GM19397 (cell line): ENCODE measurements at regions not wholly inside any gene's neighbourhood (a gene's known extent, or its start where the extent isn't known, plus 50 kb on each side); places are given as distances from the start of the nearest gene placed in this dataset.

Experiments
- ATAC-seq: cut with Tn5 transposase; IDR thresholded peaks from one replicate; pipeline ENCODE4 v1.9.1; 2021; ENCODE audit warnings: mild to moderate bottlenecking, moderate library complexity; ENCODE audit not compliant: unreplicated experiment

DNA sequence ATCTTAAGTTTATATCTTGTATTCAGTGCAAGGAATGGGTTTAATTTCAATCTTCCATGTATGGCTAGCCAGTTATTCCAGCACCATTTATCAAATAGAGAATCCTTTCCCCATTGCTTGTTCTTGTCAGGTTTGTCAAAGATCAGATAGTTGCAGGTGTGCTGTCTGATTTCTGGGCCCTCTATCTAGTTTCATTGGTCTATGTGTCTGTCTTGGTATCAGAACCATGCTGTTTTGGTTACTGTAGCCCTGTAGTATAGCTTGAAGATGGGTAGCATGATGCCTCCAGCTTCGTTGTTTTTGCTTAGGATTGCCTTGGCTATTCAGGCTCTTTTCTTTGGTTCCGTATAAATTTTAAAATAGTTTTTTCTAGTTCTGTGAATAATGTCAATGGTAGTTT, 200.0 kb downstream of the MANEA start:
- no peak for ATAC-seq

GRCh38 chr6:95780037-95780436, 202.7 kb downstream of the MANEA start:
- ATAC-seq: no peak

- ATAC-seq: no peak
Measured at GRCh38 chr6:95784019-95784418, 206.7 kb downstream of the MANEA start.

DNA sequence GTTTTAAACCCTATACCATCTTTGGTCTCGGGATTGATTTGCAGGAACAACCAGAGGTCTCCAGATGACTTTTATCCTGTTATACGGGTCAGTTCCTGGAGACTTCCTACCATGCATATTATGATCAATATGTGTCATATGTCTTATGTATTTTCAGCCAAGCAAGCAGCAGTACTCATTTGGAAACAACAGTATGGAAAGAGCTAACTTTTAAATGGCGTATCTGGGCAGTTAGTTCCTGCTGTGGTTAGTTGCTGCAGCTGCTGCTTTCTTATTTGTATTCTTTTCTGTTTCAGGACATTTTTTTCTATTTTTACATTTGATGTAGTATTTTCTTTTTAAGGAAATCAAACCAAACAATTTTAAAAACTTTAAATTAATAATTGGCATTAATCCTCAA, 207.5 kb downstream of the MANEA start:
- no peak for ATAC-seq

DNA sequence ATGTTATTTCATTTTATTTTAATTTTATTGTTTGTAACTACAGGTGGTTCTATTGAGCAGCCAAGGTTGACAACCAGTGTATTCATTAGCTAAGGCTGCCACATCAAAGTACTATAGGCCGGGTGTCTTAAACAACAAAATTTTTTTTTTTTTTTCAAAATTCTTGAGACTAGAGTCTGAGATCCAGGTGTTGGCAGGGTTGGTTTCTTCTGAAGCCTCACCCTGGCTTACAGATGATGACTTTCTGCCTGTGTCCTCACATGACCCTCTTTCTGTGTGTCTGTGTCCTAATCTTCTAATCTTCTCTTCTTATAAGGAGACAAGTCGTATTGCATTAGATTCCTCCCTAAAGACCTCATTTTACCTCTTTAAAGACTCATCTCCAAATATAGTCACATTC, 208.4 kb downstream of the MANEA start:
- no peak for ATAC-seq

DNA sequence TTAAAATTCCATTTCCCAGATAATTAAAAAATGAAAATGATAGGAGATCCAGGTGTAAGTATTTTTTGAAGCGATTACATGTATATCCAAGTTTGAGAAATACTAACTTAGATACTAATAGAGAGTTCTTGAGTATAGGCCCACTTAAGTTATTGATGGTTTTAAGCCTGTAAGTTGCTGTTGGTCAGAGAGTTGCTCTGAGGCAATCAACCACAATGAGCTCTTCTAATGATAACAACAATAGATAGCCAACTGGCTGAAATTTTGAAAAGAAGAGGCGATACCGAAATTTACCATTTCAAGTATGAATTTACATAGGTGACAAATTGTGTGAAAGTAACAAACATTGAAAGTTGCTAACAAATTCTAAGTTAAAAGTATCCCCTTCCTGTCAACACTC, 209.5 kb downstream of the MANEA start:
- ATAC-seq: no peak

DNA sequence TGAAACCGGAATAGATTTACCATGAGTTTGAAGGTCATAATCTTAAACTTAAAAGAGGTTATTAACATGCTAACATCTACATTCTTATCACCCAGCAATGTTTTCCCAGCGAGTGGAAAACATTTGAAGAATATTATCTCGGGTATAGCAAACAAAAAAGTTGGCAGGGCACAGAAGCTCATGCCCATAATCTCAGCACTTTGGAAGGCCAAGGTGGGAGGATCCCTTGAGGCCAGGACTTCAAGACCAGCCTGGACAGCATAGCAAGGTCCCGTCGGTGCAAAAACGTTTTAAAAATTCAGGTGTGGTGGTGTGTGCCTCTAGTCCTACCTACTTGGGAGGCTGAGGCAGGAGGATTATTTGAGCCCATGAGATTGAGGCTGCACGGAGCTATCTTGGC, 213.5 kb downstream of the MANEA start:
- ATAC-seq: no peak

DNA sequence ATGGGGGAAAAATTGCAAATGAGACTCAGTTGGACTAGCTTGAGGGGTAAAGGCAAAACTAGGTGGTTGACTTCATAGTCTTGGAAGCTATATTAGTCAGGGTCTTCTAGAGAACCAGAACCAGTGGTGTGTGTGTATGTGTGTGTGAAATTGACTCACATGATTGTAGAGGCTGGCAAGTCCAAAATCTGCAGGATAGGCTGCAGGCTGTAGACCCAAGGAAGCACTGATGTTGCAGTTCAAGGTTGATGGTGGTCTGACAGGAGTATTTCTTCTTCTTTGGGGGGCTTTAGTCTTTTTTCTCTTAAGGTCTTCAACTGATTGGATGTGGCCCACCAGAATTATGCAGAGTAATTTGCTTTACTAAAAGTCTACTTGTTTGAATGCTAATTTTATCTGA, 217.4 kb downstream of the MANEA start:
- ATAC-seq: no peak

GRCh38 chr6:95795927-95796326, 218.6 kb downstream of the MANEA start:
- ATAC-seq: no peak

DNA sequence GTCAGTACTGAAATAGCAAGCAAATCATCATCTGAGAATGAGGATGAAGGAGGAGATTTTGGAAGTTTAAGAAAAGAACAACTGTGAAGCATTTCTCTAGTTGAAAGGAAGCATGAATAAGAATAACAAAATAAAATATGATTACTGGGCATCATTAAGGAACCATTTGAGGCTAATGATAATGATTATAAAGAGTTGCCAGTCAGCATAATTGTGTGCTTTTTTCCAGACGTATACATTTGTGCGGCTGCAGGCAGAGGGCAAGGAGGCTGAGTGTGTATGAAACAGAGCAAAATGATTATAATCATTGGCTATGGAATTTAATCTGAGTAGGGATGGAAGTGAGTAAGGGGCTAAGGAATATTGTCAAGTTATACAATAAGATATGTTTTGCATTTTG, 218.7 kb upstream of the FUT9 start:
- ATAC-seq: no peak

DNA sequence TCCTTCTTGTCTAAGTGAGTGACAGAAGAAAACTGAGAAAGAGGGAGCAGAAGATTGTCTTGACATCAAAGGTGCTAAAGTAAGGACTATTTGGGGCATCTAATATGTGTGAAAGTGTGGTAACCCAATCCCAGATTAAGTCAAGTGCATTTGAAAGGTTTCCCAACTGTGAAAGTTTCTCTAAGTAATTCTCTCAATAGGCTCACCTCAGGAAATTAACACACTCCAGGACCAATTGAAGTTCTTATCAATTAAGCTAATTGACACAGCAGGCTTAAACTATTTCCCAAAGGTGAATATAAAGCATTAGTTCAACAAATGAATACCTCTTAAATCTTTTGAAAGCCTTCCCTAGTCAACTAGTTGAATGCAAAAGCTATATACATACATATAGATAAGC, 212.8 kb upstream of the FUT9 start:
- ATAC-seq: no peak

DNA sequence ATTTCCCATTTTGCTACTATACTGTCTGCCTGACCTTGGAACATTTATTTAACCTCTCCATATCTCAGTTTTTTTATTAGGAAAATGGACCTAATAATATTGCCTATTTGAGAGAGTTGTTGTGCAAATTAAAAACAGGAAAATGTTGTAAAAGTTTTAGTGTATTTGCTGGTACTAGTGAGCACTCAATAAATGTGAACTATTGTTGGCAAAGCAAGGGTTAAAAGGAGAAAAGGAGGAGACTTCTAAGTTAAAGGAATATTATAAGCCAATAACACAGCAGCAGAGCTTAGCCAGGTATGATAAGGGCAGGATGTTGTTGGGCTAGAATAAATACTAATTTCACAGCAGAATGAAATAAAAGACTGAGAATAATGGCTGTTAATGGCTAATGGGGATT, 211.9 kb upstream of the FUT9 start:
- ATAC-seq: no peak

- ATAC-seq: no peak
Measured at GRCh38 chr6:95804847-95805541, 210.8 kb upstream of the FUT9 start.

- ATAC-seq: no peak
Measured at GRCh38 chr6:95805699-95806098, 210.1 kb upstream of the FUT9 start.

GRCh38 chr6:95815389-95816056, 200.3 kb upstream of the FUT9 start:
- ATAC-seq: no peak

DNA sequence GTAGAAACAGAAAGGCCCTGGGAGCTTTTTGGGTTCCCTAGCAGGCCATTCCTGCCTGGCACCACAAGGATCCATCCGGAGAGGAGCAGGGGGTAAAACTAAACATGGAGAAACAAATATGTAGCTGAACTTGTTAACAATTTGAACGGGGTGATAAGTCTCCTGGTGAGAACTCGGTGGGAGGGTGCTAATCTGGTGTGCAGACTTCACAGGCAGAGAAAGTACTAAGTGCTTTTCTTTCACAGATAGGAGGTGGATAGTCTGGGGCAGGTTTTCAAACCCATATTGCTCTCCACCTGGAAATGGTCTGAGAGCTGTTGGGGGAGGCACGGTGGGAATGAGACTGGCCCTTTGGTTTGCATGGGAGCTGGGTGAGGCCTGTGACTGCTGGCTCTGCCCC, 196.3 kb upstream of the FUT9 start:
- ATAC-seq: no peak

- ATAC-seq: no peak
Measured at GRCh38 chr6:95819939-95820338, 195.8 kb upstream of the FUT9 start.

GRCh38 chr6:95830859-95831557, 184.8 kb upstream of the FUT9 start:
- no peak for ATAC-seq

GRCh38 chr6:95837890-95838289, 177.9 kb upstream of the FUT9 start:
- no peak for ATAC-seq

- ATAC-seq: no peak
Measured at GRCh38 chr6:95841560-95841959, 174.2 kb upstream of the FUT9 start.

DNA sequence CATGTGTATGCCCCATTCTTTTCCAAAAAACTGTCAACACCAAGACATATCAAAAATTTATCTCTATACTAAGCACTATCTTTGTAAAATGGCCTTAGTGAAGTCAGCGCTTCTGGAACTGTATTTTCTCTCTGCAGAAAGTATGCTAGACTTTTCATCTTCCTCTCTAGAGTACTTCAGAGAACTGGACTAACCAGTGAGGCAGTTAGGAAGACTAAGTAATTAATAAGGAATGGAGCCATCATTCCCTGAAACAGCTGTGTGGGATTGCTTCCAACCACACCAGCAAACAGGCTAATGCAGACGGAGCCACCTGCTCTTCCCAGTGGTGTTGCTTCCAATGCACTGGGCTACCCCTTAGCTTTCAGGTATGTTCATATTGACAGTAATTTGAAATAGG, 169.1 kb upstream of the FUT9 start:
- ATAC-seq: no peak

DNA sequence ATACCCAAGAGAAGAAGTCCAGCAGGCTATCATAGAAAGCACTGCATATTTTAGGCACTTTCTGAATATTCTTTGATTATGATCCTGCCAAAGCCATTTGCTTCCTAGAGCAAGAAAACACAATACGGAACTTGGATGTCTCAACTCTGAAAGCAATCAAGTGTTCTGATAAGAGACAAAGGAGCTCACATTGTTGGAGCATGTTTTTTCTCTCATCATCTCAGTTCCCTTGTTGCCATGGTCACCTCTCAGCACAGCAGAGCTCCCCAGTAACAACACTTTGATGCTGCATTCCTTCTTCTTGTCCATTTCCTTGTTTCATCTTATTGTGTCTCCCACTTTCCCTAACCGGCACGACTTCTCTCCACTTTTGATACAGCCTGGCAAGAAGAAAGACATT, 168.7 kb upstream of the FUT9 start:
- no peak for ATAC-seq
